Muscle of leg (tissue), 3 donors: ENCODE measurements at regions not wholly inside any gene's neighbourhood (a gene's known extent, or its start where the extent isn't known, plus 50 kb on each side); places are given as distances from the start of the nearest gene placed in this dataset.

Experiments
- DNase-seq: peaks from one replicate; pipeline ENCODE4 v3.0.0; 2013
- H3K27ac ChIP-seq: one replicate; pipeline ENCODE4 v1.5.1; 2013; ENCODE audit warnings: mild to moderate bottlenecking, low read length, control low read depth
- H3K27me3 ChIP-seq: one replicate; pipeline ENCODE4 v1.6.1; 2013; ENCODE audit warnings: low read length; ENCODE audit not compliant: control insufficient read depth, insufficient read depth
- H3K36me3 ChIP-seq: one replicate; pipeline ENCODE4 v1.6.1; 2013; ENCODE audit warnings: low read length; ENCODE audit not compliant: control insufficient read depth, insufficient read depth
- H3K4me1 ChIP-seq: one replicate; pipeline ENCODE4 v1.6.1; 2013; ENCODE audit warnings: low read length; ENCODE audit not compliant: control insufficient read depth, insufficient read depth
- H3K4me3 ChIP-seq: one replicate; pipeline ENCODE4 v1.5.1; 2013; ENCODE audit warnings: low read length, control low read depth
- H3K9me3 ChIP-seq: replicated peaks from 2 replicates; pipeline ENCODE4 v1.6.1; 2013; ENCODE audit warnings: low read depth, low read length; ENCODE audit not compliant: control insufficient read depth
- WGBS: methylation state at CpG from one replicate; pipeline ENCODE4 v1.1.5; 2013; ENCODE audit warnings: missing lambda C conversion rate; ENCODE audit not compliant: insufficient coverage; 5-methylcytosine and 5-hydroxymethylcytosine counted together

GRCh38 chr3:194009019-194009418 lies 126.9 kb upstream of the HES1 start:
- H3K27ac ChIP-seq, result no peak overlapping the region
- H3K27me3 ChIP-seq, result peaks cover 25% of the 10 kb centered on the region
- H3K4me3 ChIP-seq, result no peak overlapping the region
- DNase-seq, result no peak
- no peaks in the 10 kb centered on the region for H3K36me3 ChIP-seq
- peaks cover 10% of the 10 kb centered on the region for H3K4me1 ChIP-seq
- 67% methylated on average over 1 of the region's 5 CpGs for WGBS
- no peaks in the 10 kb centered on the region for H3K9me3 ChIP-seq

DNA sequence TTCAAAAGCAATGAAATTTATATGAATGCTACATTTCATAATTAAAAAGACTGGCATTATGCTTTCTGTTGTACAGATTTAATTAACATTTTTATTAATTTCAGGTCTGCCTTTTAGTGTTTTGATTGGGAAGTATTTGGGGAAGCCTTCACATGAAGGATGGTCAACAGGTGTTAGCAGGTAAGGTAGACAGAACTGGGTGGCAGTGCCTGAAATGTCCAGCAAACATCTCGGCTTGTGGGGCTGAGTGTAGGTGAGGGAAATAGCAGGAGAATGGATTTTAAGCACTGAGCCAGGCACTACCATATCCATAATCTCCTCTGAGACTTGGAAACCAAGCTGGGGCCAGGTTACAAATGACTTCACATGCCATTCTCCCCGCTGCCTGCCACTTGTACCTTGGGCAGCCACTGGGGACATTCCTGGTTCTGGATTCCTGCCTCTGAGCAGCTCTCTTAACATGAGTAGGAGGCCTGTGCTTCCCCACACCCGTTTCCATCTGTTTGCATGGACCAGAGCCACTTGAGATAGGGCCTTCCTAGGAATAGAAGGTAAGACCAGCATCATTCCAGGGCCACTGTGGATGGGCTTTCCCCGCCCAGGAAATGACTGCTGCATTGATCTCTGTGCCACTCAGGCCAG lies 125.9 kb upstream of the HES1 start:
- H3K4me1 ChIP-seq, result peaks cover 4% of the 10 kb centered on the region
- no peaks in the 10 kb centered on the region for H3K9me3 ChIP-seq
- whole genome bisulfite sequencing, result 57% methylated on average over 1 of the region's 4 CpGs
- no peak overlapping the region for H3K27ac ChIP-seq
- H3K27me3 ChIP-seq, result peaks cover 21% of the 10 kb centered on the region
- peak; percentile 11 for DNase-seq
- no peaks in the 10 kb centered on the region for H3K36me3 ChIP-seq
- no peak overlapping the region for H3K4me3 ChIP-seq

- Histone ChIP-seq H3K27me3 (peaks cover 19% of the 10 kb centered on the region), H3K9me3 (no peaks in the 10 kb centered on the region), H3K4me3 (no peak overlapping the region), H3K27ac (no peak overlapping the region), H3K4me1 (peaks cover 8% of the 10 kb centered on the region), H3K36me3 (no peaks in the 10 kb centered on the region)
- DNase-seq, result no peak
- no CpG with 5 or more reads among the region's 3 CpGs for WGBS
Observed at GRCh38 chr3:194011807-194012206, 124.1 kb upstream of the HES1 start.

DNA sequence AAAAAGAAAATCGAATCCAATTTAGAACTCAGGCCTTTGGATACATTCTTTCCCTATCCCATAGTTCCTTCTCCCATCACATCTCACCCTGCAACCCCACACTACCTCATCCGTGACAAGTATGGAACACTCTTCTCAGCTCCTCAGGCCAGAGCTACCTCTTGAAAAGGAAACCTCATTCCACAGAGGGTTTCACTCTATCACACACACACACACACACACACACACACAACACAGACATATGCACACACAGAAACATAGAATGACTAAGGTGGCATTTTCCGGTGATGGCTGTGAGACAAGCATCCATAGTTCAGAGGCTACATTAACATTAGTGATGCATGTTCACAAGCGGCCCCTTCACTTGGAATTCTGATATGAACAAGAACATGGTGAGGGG lies 122.0 kb upstream of the HES1 start:
- Histone ChIP-seq H3K27ac (no peak overlapping the region), H3K4me1 (peaks cover 8% of the 10 kb centered on the region), H3K36me3 (no peaks in the 10 kb centered on the region), H3K4me3 (no peak overlapping the region), H3K9me3 (no peaks in the 10 kb centered on the region), H3K27me3 (peaks cover 11% of the 10 kb centered on the region)
- WGBS, result 93% methylated on average over 1 of the region's 4 CpGs
- DNase-seq, result no peak

- no peak overlapping the region for H3K4me3 ChIP-seq
- no peak overlapping the region for H3K27ac ChIP-seq
- DNase-seq, result peak; percentile 40
- WGBS, result 100% methylated on average over 1 of the region's 4 CpGs
- H3K4me1 ChIP-seq, result peaks cover 8% of the 10 kb centered on the region
- no peaks in the 10 kb centered on the region for H3K36me3 ChIP-seq
- no peaks in the 10 kb centered on the region for H3K9me3 ChIP-seq
- peaks cover 9% of the 10 kb centered on the region for H3K27me3 ChIP-seq
Observed at GRCh38 chr3:194014756-194015155, 121.2 kb upstream of the HES1 start.

DNA sequence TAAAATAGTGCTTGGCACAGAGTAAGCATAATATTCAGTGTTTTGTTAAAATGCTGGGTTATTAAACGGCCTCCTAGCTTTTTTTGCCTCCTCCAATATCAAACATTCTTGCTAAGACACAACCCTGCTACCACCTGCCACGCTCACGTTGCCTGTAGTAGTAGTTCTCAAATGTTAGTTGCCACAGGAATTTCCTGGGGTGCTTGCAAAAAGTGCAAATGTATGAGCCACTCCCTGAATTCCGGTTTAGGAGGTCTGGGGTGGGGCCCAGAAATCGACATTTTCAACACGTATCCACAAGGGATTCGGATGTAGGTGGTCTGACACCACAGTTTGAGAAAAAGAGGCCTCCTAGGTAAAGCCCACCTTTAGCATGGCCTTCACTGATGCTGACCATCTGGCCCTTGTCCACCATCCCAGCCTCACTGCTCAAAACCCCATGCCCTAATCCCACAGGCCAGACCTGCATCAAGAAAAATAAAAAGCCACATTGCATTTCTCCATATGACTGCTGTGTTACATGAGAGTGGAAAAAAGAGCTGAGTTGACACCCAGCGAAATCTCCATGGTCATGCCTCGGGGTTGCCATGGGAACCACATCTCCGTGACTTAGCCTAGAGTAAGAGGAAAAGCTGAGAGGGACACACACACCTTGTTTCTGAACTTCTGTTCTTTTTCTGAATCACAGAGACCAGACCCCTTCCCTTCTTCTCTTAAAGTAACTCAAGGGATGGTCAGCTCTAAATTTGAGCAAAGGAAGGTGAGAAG lies 116.4 kb upstream of the HES1 start:
- H3K27me3 ChIP-seq, result peaks cover 6% of the 10 kb centered on the region

GRCh38 chr3:194022052-194022451 lies 113.9 kb upstream of the HES1 start:
- H3K27ac ChIP-seq, result no peak overlapping the region
- no CpG with 5 or more reads among the region's 2 CpGs for WGBS
- H3K9me3 ChIP-seq, result no peaks in the 10 kb centered on the region
- peaks cover 7% of the 10 kb centered on the region for H3K27me3 ChIP-seq
- DNase-seq, result no peak
- H3K36me3 ChIP-seq, result no peaks in the 10 kb centered on the region
- H3K4me1 ChIP-seq, result peaks cover 5% of the 10 kb centered on the region
- no peak overlapping the region for H3K4me3 ChIP-seq

More for the DNA sequence above, 116.4 kb upstream of the HES1 start:
- H3K9me3 ChIP-seq, result no peaks in the 10 kb centered on the region
- H3K4me1 ChIP-seq, result peaks cover 13% of the 10 kb centered on the region
- DNase-seq, result no peak
- no peak overlapping the region for H3K27ac ChIP-seq
- WGBS, result 74% methylated on average over 8 of the region's 10 CpGs
- no peaks in the 10 kb centered on the region for H3K36me3 ChIP-seq
- no peak overlapping the region for H3K4me3 ChIP-seq

- Histone ChIP-seq H3K36me3 (no peaks in the 10 kb centered on the region), H3K4me3 (no peak overlapping the region), H3K4me1 (peaks cover 5% of the 10 kb centered on the region), H3K9me3 (no peaks in the 10 kb centered on the region), H3K27ac (no peak overlapping the region), H3K27me3 (peaks cover 7% of the 10 kb centered on the region)
- 93% methylated on average over 2 of the region's 5 CpGs for whole genome bisulfite sequencing
- DNase-seq, result no peak
Observed at GRCh38 chr3:194022816-194023215, 113.1 kb upstream of the HES1 start.

- no peak overlapping the region for H3K27ac ChIP-seq
- no peaks in the 10 kb centered on the region for H3K9me3 ChIP-seq
- DNase-seq, result no peak
- 67% methylated on average over 2 of the region's 9 CpGs for WGBS
- no peaks in the 10 kb centered on the region for H3K36me3 ChIP-seq
- H3K4me1 ChIP-seq, result peaks cover 5% of the 10 kb centered on the region
- peaks cover 7% of the 10 kb centered on the region for H3K27me3 ChIP-seq
- no peak overlapping the region for H3K4me3 ChIP-seq
Observed at GRCh38 chr3:194023501-194024280, 112.3 kb upstream of the HES1 start.

- Histone ChIP-seq H3K27me3 (peaks cover 4% of the 10 kb centered on the region), H3K9me3 (no peaks in the 10 kb centered on the region), H3K36me3 (no peaks in the 10 kb centered on the region), H3K4me1 (peaks cover 5% of the 10 kb centered on the region), H3K27ac (no peak overlapping the region), H3K4me3 (no peak overlapping the region)
- DNase-seq, result no peak
- WGBS, result 96% methylated on average over 4 of the region's 5 CpGs
Observed at GRCh38 chr3:194025119-194025518, 110.8 kb upstream of the HES1 start.
